IMR-90 (cell line): ENCODE measurements at regions not wholly inside any gene's neighbourhood (a gene's known extent, or its start where the extent isn't known, plus 50 kb on each side); places are given as distances from the start of the nearest gene placed in this dataset.

Source experiments
- CEBPB ChIP-seq: IDR thresholded peaks from 2 replicates; pipeline ENCODE4 v1.6.1; 2012; ENCODE audit warnings: low read depth, low read length, improper control_type of control experiment
- FOS ChIP-seq: fragments of 150-350 bp; IDR thresholded peaks from 2 replicates; pipeline ENCODE4 v1.6.1; 2016; ENCODE audit warnings: low read depth, low read length
- MAFK ChIP-seq: IDR thresholded peaks from 2 replicates; pipeline ENCODE4 v1.6.1; 2012; ENCODE audit warnings: low read depth, low read length, improper control_type of control experiment
- MAZ ChIP-seq: IDR thresholded peaks from 2 replicates; pipeline ENCODE4 v1.6.1; 2012; ENCODE audit warnings: low read depth, mild to moderate bottlenecking, low read length, improper control_type of control experiment, moderate library complexity, borderline replicate concordance
- MXI1 ChIP-seq: IDR thresholded peaks from 2 replicates; pipeline ENCODE4 v1.6.1; 2012; ENCODE audit warnings: low read depth, mild to moderate bottlenecking, low read length, moderate library complexity, borderline replicate concordance
- NFE2L2 ChIP-seq: fragments of 150-350 bp; IDR thresholded peaks from 2 replicates; pipeline ENCODE4 v1.6.1; 2016; ENCODE audit warnings: low read depth, mild to moderate bottlenecking, low read length
- POLR2A ChIP-seq: IDR thresholded peaks from 2 replicates; pipeline ENCODE4 v1.6.1; 2012; ENCODE audit warnings: mild to moderate bottlenecking, low read depth, low read length
- RAD21 ChIP-seq: IDR thresholded peaks from 2 replicates; pipeline ENCODE4 v1.6.1; 2012; ENCODE audit warnings: low read length, improper control_type of control experiment
- RCOR1 ChIP-seq: IDR thresholded peaks from 2 replicates; pipeline ENCODE4 v1.6.1; 2012; ENCODE audit warnings: mild to moderate bottlenecking, low read length, improper control_type of control experiment; ENCODE audit not compliant: insufficient replicate concordance
- RFX5 ChIP-seq: IDR thresholded peaks from 2 replicates; pipeline ENCODE4 v1.8.0; 2012; ENCODE audit warnings: low read depth, mild to moderate bottlenecking, low read length, moderate library complexity
- SMC3 ChIP-seq: fragments of 150-350 bp; IDR thresholded peaks from 2 replicates; pipeline ENCODE4 v1.6.1; 2016; ENCODE audit warnings: low read depth, mild to moderate bottlenecking, antibody characterized with exemption, low read length, moderate library complexity
- TF ChIP-seq, protein P1 (sequence below): conservative IDR thresholded peaks from 2 replicates; pipeline ENCODE4 v1.5.1; 2012; ENCODE audit warnings: mild to moderate bottlenecking, low read depth, low read length, improper control_type of control experiment
- TF ChIP-seq, protein P2 (sequence below): fragments of 150-350 bp; IDR thresholded peaks from 2 replicates; pipeline ENCODE4 v1.6.1; 2017; ENCODE audit warnings: mild to moderate bottlenecking, antibody characterized with exemption, low read length, low read depth
- TF ChIP-seq, protein P3 (sequence below): fragments of 150-350 bp; IDR thresholded peaks from 2 replicates; pipeline ENCODE4 v1.6.1; 2016; ENCODE audit warnings: low read depth, mild to moderate bottlenecking, low read length, moderate library complexity, borderline replicate concordance

DNA sequence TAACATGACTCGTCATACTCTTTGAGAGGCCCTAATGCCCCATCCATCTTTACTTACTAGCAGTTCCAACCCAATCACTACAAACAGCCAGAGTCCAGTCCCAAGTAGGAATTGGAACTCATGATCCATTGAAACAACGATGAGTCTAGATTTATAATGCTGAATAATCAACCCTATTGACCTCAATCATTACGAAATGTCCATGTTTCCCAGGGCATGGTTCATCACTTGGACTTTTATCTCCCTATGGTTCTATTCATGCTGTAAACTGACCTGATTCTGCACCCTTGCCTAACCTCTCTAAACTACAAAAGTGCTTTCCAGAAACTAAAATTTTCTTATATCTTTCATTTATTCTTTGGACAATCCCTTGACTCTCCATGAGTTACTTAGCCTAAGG lies 840.0 kb upstream of the B3GALT2 start:
- no peak for TF ChIP-seq RFX5
- TF ChIP-seq, protein P1, sequence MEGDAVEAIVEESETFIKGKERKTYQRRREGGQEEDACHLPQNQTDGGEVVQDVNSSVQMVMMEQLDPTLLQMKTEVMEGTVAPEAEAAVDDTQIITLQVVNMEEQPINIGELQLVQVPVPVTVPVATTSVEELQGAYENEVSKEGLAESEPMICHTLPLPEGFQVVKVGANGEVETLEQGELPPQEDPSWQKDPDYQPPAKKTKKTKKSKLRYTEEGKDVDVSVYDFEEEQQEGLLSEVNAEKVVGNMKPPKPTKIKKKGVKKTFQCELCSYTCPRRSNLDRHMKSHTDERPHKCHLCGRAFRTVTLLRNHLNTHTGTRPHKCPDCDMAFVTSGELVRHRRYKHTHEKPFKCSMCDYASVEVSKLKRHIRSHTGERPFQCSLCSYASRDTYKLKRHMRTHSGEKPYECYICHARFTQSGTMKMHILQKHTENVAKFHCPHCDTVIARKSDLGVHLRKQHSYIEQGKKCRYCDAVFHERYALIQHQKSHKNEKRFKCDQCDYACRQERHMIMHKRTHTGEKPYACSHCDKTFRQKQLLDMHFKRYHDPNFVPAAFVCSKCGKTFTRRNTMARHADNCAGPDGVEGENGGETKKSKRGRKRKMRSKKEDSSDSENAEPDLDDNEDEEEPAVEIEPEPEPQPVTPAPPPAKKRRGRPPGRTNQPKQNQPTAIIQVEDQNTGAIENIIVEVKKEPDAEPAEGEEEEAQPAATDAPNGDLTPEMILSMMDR = no peak
- no peak for TF ChIP-seq FOS
- TF ChIP-seq, protein P2, sequence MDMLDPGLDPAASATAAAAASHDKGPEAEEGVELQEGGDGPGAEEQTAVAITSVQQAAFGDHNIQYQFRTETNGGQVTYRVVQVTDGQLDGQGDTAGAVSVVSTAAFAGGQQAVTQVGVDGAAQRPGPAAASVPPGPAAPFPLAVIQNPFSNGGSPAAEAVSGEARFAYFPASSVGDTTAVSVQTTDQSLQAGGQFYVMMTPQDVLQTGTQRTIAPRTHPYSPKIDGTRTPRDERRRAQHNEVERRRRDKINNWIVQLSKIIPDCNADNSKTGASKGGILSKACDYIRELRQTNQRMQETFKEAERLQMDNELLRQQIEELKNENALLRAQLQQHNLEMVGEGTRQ = no peak
- TF ChIP-seq POLR2A = no peak
- no peak for TF ChIP-seq NFE2L2
- TF ChIP-seq RAD21 = no peak
- TF ChIP-seq RCOR1 = no peak
- TF ChIP-seq MAFK = no peak
- TF ChIP-seq CEBPB = no peak
- TF ChIP-seq MXI1 = no peak
- TF ChIP-seq MAZ = no peak
- TF ChIP-seq SMC3 = no peak
- TF ChIP-seq, protein P3, sequence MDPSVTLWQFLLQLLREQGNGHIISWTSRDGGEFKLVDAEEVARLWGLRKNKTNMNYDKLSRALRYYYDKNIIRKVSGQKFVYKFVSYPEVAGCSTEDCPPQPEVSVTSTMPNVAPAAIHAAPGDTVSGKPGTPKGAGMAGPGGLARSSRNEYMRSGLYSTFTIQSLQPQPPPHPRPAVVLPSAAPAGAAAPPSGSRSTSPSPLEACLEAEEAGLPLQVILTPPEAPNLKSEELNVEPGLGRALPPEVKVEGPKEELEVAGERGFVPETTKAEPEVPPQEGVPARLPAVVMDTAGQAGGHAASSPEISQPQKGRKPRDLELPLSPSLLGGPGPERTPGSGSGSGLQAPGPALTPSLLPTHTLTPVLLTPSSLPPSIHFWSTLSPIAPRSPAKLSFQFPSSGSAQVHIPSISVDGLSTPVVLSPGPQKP = no peak
